ENCODE measurements at regions not wholly inside any gene's neighbourhood (a gene's known extent, or its start where the extent isn't known, plus 50 kb on each side); places are given as distances from the start of the nearest gene placed in this dataset.
A peak's percentile ranks its signal among the peaks of the same experiment; 100 is the strongest.

DNA sequence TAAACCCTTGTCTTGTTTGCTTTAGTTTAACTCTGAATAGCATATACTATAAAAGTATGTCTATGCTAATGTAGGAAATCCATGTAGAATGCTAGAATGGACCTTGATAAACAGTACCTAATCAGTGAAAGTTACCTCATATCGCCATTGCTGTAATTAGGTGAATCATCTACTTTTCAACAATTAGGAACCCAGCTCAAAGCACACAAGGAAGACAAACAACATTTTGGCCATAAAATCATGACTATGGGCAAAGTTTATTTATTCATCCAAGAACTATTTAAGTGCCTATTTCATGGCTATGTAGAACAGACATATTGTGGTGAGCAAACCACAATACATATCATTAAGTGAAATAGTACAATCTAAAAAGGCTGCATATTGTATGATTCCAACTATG lies 1043.2 kb downstream of the BRINP3 start:
- DNase-seq, result no peak

DNA sequence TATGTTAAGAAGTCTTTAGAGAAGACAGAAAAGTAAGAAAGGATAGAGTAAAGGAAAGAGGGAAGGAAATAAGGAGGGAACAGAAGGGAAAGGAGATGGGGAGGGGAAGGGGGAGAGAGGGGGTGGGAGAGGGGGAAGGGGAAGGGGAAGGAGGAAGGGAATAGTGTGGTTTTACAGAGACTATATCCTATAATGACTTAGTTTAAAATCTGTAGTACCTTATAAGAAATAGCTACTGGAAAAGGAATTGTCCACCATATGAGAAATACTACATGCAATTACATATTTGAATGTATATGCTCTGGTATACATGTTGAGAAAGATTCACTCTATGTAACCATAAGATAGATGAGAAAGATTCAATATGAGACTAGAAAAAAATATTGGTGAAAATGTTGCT lies 1042.3 kb downstream of the BRINP3 start:
- no peak for DNase-seq

DNA sequence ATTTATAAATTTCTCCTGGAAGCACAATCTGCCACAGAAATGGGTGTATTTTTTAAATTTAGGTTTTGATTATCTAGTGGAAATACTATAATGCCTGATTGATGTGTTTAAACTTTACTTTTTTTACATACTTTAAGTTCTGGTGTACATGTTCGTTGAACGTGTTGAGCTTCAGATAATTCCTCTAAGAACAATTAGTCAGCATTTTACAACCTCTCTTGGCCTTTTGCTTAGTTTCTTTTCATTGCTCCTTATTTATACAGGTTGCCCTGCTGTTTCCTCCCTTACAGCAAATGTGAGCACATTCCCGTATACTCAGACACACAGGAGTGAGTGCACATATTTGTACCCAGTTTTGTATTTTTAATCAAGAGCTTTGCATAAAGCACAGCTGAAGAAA lies 1038.9 kb downstream of the BRINP3 start:
- no peak for DNase-seq

DNA sequence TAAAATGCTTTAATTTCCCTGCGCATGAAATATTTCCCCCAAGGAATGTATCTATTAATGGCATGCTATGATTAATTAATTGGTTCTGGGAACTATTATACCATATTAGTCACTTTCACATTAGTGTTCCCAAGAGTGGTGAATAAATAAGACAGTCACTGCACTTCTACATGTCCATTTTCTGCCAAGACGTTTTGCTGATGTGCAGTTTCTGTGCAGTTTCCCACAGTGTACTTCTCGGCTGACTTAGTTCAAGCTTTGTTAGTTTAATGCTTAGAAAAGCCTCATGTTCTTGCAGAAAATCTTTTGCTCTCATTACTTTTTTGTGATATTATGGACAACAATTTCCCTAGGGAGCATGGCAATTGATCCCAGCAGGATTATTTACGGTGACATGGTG lies 1014.5 kb downstream of the BRINP3 start:
- no peak for DNase-seq

DNA sequence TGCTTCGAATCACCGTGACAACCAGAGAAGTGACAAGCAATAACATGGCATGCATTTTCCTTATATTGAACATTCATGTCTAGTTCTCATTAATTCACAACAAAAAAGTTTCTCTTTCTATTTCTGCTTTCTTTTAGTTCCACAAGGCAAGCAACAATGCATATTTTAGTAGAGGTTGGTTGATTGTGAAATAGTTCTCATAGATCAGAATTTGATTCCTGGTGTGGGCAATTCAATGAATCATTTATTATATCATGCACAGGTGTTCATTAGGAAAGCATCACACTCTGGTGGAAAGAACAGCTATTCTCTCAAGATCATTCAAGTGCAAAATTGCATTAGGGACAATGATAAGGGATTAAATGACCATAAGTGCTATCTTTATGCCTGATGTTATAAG lies 980.9 kb downstream of the BRINP3 start:
- no peak for DNase-seq

DNA sequence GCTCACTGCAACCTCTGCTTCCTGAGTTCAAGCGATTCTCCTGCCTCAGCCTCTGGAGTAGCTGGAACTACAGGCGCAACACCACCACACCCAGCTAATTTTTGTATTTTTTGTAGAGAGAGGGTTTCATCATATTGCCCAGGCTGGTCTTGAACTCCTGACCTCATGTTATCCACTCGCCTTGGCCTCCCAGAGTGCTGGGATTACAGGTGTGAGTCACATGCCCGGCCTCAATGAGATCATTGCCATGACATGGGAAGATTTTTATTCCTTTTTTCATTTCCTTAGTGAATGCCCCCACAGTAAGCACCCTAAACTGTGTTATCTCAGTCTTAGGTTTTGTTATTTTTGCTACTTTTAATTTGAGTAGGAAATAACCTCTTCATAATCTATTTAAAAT lies 977.9 kb downstream of the BRINP3 start:
- no peak for DNase-seq

DNA sequence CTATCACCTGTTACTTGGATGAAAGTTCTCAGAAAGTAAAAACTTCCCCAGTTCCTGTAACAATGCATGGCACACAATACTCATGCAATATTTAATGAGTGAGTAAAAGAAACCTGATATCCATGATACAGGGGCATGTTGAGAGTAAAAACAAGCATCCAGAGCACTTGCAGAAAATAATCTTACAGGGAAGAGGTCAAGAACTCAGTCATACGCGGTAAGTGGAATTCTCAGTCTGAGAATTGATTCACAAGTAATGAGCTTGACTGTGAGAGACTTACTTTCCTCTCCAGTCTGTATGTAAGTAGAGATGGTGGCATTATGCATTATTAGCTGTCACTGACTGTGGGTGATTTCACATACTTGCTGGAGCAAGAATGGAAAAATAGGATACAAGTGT lies 976.9 kb downstream of the BRINP3 start:
- DNase-seq, result no peak

DNA sequence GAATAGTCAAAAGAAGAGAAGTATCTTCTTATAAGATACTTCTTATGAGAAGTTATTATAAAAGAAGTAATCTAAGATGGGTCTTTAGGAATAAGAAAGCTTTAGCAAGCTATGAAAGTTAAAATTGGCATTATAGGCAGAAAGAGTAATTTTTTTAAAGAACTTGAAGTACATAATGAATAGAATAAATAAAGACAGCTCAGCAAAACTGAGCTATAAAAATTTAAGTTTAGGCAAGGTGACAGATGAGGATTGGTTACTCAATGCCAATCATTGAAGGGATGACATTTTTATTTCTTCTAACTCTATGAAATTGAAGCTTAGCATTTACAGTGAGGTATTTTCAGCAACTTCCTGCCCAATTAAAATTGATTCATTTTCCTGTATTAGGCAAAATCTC lies 966.8 kb downstream of the BRINP3 start:
- no peak for DNase-seq

DNA sequence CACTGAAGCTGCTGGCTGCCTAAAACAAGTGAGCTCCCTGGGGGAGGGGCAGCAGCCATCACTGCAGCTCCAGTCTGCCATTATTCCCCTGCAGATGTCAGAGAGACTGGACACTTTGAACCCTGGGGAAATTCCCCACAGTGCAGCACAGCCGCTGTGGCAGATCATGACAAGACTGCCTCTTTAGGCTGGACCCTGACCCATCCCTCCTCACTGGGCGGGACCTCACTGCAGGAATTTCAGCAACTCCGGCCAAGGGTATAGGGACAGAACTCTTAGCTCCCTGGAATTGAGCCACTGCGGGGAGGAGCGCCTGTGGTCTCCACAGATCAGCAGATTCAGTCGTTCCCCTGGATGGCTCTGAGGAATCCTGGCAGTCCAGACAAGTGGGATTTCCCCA lies 964.6 kb downstream of the BRINP3 start:
- DNase-seq, result no peak

DNA sequence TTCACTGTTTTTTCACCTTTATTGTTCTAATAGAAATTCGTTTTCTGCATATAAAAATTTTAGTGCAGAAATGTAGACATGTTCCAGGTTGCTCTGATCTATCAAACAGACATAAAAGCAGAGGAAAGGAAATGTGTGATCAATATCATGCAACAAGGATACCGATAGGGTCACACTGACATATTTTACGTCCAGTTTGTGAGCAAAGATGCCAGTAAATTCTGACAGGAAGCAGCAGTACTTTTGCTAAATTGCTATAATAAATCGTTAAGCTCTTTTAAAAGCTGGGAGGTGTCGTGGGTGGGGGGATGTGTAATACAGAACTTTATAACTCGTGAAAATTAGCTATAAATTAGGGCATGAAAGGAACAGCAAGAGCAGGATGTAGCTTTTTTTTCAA lies 955.2 kb downstream of the BRINP3 start:
- no peak for DNase-seq

DNA sequence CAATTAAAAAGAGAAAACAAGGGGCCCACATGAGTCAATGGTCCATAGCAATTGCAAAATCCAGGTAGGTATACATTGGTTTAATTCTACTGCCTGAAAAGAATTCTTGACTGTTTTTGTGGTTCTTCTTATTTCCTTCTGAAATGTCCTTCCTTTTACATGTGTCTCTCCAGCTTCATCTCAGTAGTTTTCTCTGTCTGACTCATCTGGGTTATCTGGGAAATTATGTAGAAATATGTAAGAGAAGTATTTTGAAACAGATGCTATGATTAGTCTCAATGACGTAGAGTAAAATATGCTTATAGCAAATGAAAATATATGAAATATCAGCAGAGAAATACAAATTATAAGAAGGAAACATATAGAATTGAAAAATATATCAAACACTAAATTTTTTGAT lies 953.2 kb downstream of the BRINP3 start:
- no peak for DNase-seq

DNA sequence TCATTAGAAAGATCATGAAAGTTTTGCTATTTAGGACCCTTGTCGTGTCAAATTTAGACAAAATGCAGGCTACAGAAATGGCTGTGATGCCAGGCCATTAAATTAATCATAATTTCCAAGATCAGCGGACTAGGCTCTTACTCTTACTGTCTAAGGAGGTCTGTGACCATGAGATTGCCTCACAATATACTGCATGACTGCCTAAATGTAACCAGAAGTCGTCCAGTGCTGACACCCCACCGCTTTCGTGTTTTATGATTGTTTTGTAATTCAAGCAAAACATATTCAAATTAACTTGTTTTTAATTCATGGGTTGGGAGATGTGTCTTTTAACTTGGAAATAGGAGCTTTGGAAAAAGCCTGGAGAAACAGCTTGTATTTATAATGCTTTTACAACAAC lies 947.5 kb downstream of the BRINP3 start:
- no peak for DNase-seq

DNA sequence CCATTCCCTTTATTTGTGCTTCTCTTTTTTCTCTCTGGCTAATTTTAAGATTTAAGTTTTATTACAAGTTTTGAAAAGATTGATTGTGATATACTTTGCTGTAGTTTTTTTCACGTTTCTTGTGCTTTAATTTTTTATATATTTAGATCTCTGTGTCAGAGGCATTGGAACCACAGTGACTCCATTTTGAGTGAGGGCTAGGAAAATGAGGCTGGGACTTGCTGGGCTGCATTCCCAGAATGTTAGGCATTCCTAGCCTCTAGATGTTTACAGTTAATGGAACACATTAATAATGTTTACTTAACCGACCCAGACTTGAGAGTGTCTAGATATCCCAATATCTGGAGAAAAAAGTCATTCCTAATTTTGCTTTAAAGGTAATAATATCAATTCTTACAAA lies 939.4 kb downstream of the BRINP3 start:
- DNase-seq, result no peak

DNA sequence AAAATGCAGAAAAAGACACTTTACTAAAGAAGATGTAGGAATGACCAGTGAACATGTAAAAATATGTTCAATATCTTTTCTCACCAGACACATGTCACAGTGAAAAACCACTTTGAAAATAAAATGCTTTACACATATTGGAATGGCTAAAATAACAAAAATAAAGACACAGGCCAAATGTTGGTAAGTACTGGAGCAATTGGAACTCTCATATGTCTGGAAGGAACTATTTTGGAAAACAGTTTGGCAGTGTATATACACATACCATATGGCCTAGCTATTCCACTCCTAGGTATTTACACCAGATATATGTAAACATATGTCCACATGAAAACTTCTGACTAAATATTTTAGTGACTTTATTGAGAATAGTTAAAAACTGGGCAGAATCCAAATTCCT lies 927.2 kb downstream of the BRINP3 start:
- no peak for DNase-seq

DNA sequence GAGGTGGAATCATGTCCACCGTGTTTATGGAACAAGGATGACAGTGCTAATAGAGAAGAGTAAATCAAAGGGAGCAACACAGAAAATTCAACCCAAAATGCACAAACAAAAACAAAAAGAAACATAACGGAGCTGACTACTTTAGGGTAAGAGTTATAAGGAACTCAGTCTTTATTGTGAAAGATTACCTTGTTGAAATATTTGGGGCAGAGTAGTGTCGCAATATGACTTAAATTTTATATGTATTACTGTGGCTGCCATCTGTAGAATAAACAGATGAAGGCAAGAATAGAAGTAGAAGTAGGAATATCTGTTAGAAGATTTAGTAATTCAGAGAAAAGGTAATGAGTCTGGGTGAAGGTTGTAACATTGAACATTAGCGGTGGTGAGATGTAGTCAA lies 913.9 kb downstream of the BRINP3 start:
- no peak for DNase-seq

DNA sequence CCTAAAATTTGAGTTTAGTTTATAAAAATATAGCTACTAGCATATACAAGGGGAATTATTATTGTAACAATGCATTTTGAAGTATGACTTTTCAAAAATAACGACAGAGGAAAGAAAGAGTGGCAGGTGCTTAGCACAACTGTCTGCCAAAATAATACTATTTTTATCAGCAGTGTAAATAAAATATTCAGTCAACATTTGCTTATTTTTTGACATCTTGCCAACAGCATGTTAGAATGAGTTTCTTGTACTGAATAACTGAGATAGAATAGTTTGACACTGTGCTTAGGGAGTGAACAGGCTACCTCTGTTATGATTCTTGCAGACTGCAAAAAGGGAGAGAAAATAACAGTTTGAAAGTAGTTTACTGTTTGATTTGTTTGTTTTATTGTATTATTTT lies 909.8 kb downstream of the BRINP3 start:
- no peak for DNase-seq

DNA sequence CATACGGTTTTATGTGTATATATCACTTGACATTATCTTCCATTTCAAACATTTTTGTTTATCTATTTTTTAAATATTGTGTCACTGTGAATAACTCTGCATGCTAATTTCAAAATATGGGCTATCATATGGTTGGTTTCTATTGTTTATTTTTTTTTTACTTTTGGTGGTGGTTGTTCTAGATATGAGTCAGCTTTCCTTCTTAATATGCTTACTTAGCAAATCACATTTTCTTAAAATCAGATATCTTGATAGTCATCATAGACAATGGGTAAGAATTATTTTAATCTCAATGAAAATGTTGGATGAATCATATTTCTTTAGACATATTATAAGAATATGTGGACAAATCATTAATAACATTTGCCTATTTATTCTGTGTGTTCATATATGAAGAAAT lies 881.5 kb downstream of the BRINP3 start:
- DNase-seq, result no peak

DNA sequence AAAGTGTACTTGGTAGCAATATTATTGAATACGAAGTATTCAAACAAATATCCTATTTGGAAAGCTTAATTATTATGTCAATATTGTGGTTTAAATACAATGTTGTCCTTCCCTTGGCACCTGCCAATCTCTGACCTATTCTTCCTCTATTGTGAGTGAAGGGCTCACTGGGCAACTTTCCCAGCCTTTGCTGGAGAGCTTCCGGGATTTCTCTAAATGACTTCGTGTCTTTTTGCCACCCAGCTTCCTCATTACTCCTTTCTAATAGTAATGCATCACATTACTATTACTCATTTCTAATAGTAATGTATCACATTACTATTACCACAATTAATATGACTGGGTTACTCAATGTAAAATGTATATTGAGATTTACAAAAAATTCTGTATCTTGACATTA lies 880.6 kb downstream of the BRINP3 start:
- no peak for DNase-seq

DNA sequence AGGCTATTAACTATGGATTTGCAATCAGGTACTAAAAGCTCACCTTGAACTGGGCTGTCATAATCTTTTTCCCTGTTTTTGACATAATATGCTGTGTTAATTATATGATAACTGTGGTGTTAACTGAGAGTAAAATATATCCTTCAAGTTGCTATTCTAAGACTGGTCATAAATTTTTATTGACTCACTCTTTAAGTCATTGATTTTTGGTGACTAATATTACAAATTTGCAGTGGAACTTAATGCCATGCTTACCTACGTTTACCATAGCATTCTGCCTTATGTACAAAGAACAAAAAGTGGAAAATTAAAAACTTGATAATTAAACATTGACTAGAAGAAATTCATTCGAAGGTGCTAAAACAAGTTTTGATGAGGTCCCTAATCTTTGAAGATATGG lies 872.4 kb downstream of the BRINP3 start:
- DNase-seq, result no peak

DNA sequence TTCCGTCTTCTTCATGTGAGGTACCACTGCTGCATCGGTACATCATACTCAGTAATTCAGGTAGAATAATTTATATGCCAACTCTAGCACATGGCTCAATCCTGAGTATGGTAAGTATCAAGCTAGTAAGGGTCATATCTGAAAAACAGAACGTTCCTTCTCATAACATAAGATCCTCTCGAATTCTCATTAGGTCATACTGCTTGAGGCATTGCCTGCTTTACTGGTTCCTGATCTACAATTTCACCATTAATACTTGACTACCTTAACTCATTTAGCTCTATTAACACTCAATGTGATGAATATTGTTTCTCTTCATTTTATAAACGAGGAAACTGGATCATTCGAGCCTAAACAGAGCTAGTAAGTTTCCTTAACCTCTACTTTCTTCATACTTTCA lies 871.6 kb downstream of the BRINP3 start:
- DNase-seq, result no peak

DNA sequence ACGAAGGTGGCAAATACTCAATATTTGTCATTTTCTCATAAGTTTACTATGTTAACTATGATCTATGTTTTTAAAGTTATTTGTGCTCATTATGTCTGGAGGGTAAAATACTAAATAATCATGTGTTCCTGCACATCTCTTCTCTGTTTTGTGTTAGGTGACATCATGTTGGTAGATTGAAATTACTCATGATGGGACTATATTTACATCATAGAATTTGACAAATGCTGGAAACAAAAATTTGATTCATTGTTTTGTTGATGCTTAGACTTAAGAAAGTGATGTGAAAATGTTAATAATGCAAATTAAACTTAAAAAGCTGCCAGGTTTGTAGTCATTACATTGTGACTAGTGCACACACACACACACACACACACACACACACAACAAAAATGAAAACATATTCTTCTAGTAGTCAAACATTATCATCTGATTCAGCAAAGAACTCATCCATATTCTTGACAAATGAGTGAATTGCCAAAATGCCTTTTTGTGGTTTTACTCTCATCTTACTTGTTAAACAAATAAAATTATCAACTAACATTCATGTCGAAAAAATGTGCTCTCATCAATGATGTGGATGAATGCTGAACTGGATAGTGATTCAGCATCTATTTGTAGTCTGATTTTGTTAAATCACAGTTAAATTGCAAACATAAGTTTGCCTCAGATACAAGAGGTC lies 870.7 kb downstream of the BRINP3 start:
- DNase-seq, result no peak

DNA sequence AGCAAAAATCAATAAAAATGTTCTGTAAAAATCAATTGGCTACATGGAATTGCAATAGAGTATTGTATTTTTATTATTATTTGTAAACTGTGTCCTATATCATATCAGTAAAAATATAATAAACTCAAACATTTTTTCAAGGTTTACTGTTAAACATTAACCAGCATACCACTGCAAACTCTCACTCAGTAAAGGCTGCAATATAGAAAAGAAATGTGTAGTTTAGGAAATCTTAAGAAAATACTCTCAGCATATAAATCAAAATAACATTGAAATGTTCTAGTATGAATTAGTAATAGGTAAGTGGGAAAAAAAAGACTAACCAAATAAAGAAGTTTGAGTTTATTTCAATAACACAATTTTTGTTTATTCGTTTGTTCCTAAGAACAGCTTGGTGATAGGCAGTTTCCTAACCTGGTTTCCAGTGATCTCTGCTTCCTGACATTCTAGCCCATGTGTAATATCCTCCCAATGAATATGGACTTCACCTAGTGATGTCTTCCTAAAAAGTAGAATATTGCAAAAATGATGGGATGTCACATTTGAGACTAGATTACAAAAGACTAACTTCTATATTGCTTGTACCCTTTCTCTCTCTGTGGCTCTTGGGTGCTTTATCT lies 870.1 kb downstream of the BRINP3 start:
- no peak for DNase-seq

DNA sequence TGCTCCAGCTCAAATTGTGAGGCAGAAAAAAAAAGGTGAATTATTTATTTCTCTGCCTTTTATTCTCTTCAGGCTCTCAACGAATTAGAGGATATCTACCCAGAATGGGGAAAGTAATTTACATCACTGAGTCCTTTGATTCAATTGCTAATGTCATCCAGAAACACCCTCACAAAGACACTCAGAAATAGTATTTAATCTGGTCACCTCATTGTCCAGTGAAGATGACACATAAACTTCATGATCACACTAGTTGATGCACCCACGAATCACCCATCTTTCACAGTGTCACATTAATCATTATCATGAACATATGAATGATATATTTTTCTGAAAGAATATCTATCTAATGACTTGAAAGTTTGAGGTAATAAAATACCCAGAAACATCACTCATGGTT lies 868.5 kb downstream of the BRINP3 start:
- no peak for DNase-seq

DNA sequence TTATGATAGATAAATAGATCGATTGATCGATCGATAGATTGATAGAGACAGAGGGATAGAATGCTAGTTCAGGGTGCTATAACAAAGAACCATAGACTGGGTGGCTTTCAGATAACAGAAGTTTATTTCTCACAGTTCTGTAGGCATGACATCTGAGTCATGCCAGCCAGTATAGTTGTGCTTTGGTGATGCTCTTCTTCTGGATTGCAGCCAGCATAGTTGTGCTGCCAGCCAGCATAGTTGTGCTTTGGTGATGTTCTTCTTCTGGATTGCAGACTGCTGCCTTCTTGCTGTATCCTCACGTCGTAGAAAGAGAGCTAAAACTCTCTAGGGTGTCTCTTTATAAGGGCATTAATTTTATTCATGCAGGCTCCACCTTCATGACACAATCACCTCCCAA lies 860.8 kb downstream of the BRINP3 start:
- peak in 1 of 51 donors; percentile 2 for DNase-seq
